HG03442 (cell line): ENCODE measurements at regions not wholly inside any gene's neighbourhood (a gene's known extent, or its start where the extent isn't known, plus 50 kb on each side); places are given as distances from the start of the nearest gene placed in this dataset.
A peak's percentile ranks its signal among the peaks of the same experiment; 100 is the strongest.
"Not testable (repeated sequence)": the region's sequence is repeated elsewhere in the genome, so short reads cannot be mapped to it uniquely, and the experiment has no call there.

Source experiments
- ATAC-seq: cut with Tn5 transposase; IDR thresholded peaks from one replicate; pipeline ENCODE4 v1.9.1; 2021; ENCODE audit warnings: mild to moderate bottlenecking, moderate library complexity; ENCODE audit not compliant: unreplicated experiment

- no peak for ATAC-seq
Observed at GRCh38 chr7:65453341-65454030, 79.8 kb downstream of the ZNF92 start.

- ATAC-seq: no peak
Observed at GRCh38 chr7:65454469-65454868, 80.8 kb downstream of the ZNF92 start.

- not testable (repeated sequence) for ATAC-seq
Observed at GRCh38 chr7:65455050-65455449, 81.4 kb downstream of the ZNF92 start.

GRCh38 chr7:65457705-65458104 lies 84.0 kb downstream of the ZNF92 start:
- no peak for ATAC-seq

GRCh38 chr7:65459438-65459837 lies 85.8 kb downstream of the ZNF92 start:
- no peak for ATAC-seq

GRCh38 chr7:65462148-65462716 lies 88.6 kb downstream of the ZNF92 start:
- no peak for ATAC-seq

GRCh38 chr7:65463184-65463583 lies 89.5 kb downstream of the ZNF92 start:
- no peak for ATAC-seq

GRCh38 chr7:65469919-65470558 lies 96.4 kb downstream of the ZNF92 start:
- ATAC-seq: not testable (repeated sequence)

- no peak for ATAC-seq
Observed at GRCh38 chr7:65471587-65471986, 97.9 kb downstream of the ZNF92 start.

GRCh38 chr7:65475040-65475726 lies 101.5 kb downstream of the ZNF92 start:
- peak; percentile 2 for ATAC-seq

GRCh38 chr7:65475734-65476319 lies 102.2 kb downstream of the ZNF92 start:
- ATAC-seq: peak; percentile 93

GRCh38 chr7:65477326-65477725 lies 103.7 kb downstream of the ZNF92 start:
- ATAC-seq: no peak

GRCh38 chr7:65489260-65489767 lies 115.7 kb downstream of the ZNF92 start:
- no peak for ATAC-seq

- ATAC-seq: not testable (repeated sequence)
Observed at GRCh38 chr7:65496697-65497096, 123.0 kb downstream of the ZNF92 start.

GRCh38 chr7:65503434-65504152 lies 129.9 kb downstream of the ZNF92 start:
- ATAC-seq: no peak

GRCh38 chr7:65504504-65505319 lies 131.1 kb downstream of the ZNF92 start:
- ATAC-seq: not testable (repeated sequence)

- not testable (repeated sequence) for ATAC-seq
Observed at GRCh38 chr7:65505320-65505633, 131.6 kb downstream of the ZNF92 start.

- not testable (repeated sequence) for ATAC-seq
Observed at GRCh38 chr7:65508581-65509367, 135.1 kb downstream of the ZNF92 start.
